ENCODE measurements at regions not wholly inside any gene's neighbourhood (a gene's known extent, or its start where the extent isn't known, plus 50 kb on each side); places are given as distances from the start of the nearest gene placed in this dataset.

- ATAC-seq (ENCODE audit: low FRiP score in 2 of 2) (no peak), DNase-seq (no peak)
- WGBS, 2 donors = 79 to 89% methylated on average over 3 of the region's 3 CpGs
- TF ChIP-seq POLR2A (IDR thresholded peaks at IDR 0.05) (no peak), POLR2AphosphoS5 (IDR thresholded peaks at IDR 0.05) (no peak), CTCF (IDR thresholded peaks at IDR 0.05) (no peak), EP300 (IDR thresholded peaks at IDR 0.05) (no peak)
- no peak overlapping the region for H3K27ac ChIP-seq
- H3K4me1 ChIP-seq = no peaks in the 10 kb centered on the region
- H3K4me3 ChIP-seq = no peak overlapping the region
- no peaks in the 10 kb centered on the region for H3K36me3 ChIP-seq
- H3K27me3 ChIP-seq = no peaks in the 10 kb centered on the region
- H3K9me3 ChIP-seq = no peaks in the 10 kb centered on the region
These were observed 372.9 kb downstream of the STIM2 start for GRCh38 chr4:27233531-27233930.

- H3K36me3 ChIP-seq = no peaks in the 10 kb centered on the region
- H3K4me1 ChIP-seq = no peaks in the 10 kb centered on the region
- no peak overlapping the region for H3K4me3 ChIP-seq
- no peaks in the 10 kb centered on the region for H3K9me3 ChIP-seq
- WGBS, 2 donors = 59 to 71% methylated on average over 6 of the region's 6 CpGs
- no peak for DNase-seq
- no peak overlapping the region for H3K27ac ChIP-seq
- TF ChIP-seq CTCF (IDR thresholded peaks at IDR 0.05) = no peak
- TF ChIP-seq POLR2A (IDR thresholded peaks at IDR 0.05) = no peak
- TF ChIP-seq EP300 (IDR thresholded peaks at IDR 0.05) = no peak
- no peak for TF ChIP-seq POLR2AphosphoS5 (IDR thresholded peaks at IDR 0.05)
- H3K27me3 ChIP-seq = no peaks in the 10 kb centered on the region
- no peak for ATAC-seq (ENCODE audit: low FRiP score in 2 of 2)
These were observed 373.8 kb downstream of the STIM2 start for GRCh38 chr4:27234306-27234899.

- Histone ChIP-seq H3K4me1 (no peaks in the 10 kb centered on the region), H3K9me3 (peaks cover 0 to 7% (median 0%) of the 10 kb centered on the region in 4 donors), H3K27me3 (no peaks in the 10 kb centered on the region), H3K36me3 (no peaks in the 10 kb centered on the region), H3K4me3 (no peak overlapping the region), H3K27ac (no peak overlapping the region)
- no peak for DNase-seq
- TF ChIP-seq POLR2AphosphoS5 (IDR thresholded peaks at IDR 0.05) (no peak), EP300 (IDR thresholded peaks at IDR 0.05) (no peak), CTCF (IDR thresholded peaks at IDR 0.05) (no peak), POLR2A (IDR thresholded peaks at IDR 0.05) (no peak)
- 83 to 85% methylated on average over 4 of the region's 4 CpGs for WGBS, 2 donors
- no peak for ATAC-seq (ENCODE audit: low FRiP score in 2 of 2)
These were observed 379.0 kb downstream of the STIM2 start for GRCh38 chr4:27239641-27240040.

- H3K27me3 ChIP-seq = no peaks in the 10 kb centered on the region
- no peak overlapping the region for H3K27ac ChIP-seq
- TF ChIP-seq POLR2A (IDR thresholded peaks at IDR 0.05) (no peak), CTCF (IDR thresholded peaks at IDR 0.05) (no peak), EP300 (IDR thresholded peaks at IDR 0.05) (no peak), POLR2AphosphoS5 (IDR thresholded peaks at IDR 0.05) (no peak)
- no peak for DNase-seq
- no peak overlapping the region for H3K4me3 ChIP-seq
- no peak for ATAC-seq (ENCODE audit: low FRiP score in 2 of 2)
- H3K4me1 ChIP-seq = no peaks in the 10 kb centered on the region
- H3K9me3 ChIP-seq = peaks cover 0 to 7% (median 0%) of the 10 kb centered on the region in 4 donors
- H3K36me3 ChIP-seq = no peaks in the 10 kb centered on the region
These were observed 381.6 kb downstream of the STIM2 start for GRCh38 chr4:27242217-27242616.

- whole genome bisulfite sequencing, 2 donors = 85 to 93% methylated on average over 1 of the region's 1 CpG
- no peak for ATAC-seq (ENCODE audit: low FRiP score in 2 of 2)
- no peak overlapping the region for H3K27ac ChIP-seq
- H3K36me3 ChIP-seq = no peaks in the 10 kb centered on the region
- no peak overlapping the region for H3K4me3 ChIP-seq
- no peaks in the 10 kb centered on the region for H3K4me1 ChIP-seq
- TF ChIP-seq POLR2AphosphoS5 (IDR thresholded peaks at IDR 0.05) (no peak), CTCF (IDR thresholded peaks at IDR 0.05) (no peak), POLR2A (IDR thresholded peaks at IDR 0.05) (no peak), EP300 (IDR thresholded peaks at IDR 0.05) (no peak)
- no peaks in the 10 kb centered on the region for H3K27me3 ChIP-seq
- no peak for DNase-seq
- H3K9me3 ChIP-seq = peaks cover 0 to 4% (median 0%) of the 10 kb centered on the region in 4 donors
These were observed 384.6 kb downstream of the STIM2 start for GRCh38 chr4:27245216-27245615.
